Fibroblast of skin of right biceps (primary cell): ENCODE measurements at regions not wholly inside any gene's neighbourhood (a gene's known extent, or its start where the extent isn't known, plus 50 kb on each side); places are given as distances from the start of the nearest gene placed in this dataset.
"Not testable (repeated sequence)": the region's sequence is repeated elsewhere in the genome, so short reads cannot be mapped to it uniquely, and the experiment has no call there.

Experiments used
- DNase-seq: peaks from one replicate; pipeline ENCODE4 v3.0.0-alpha.2; 2013

DNA sequence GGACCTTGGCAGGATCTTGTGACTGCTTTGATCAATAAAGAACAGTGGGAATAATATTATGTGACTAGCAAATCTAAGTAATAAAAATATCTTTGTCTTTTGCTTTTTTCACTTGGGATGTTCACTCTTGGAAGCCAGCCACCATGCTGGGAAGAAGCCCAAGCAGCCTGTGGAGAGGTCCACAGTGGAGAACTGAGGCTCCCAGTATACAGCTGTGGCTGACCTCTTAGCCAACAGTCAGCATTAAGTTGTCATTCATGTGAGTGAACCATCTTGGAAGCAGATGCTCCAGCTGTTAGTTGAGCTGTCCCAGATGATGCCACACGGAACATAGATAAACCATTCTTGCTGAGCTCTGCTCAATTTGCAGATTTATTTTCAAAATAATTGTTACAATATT lies 160.0 kb downstream of the OSR1 start:
- no peak for DNase-seq

DNA sequence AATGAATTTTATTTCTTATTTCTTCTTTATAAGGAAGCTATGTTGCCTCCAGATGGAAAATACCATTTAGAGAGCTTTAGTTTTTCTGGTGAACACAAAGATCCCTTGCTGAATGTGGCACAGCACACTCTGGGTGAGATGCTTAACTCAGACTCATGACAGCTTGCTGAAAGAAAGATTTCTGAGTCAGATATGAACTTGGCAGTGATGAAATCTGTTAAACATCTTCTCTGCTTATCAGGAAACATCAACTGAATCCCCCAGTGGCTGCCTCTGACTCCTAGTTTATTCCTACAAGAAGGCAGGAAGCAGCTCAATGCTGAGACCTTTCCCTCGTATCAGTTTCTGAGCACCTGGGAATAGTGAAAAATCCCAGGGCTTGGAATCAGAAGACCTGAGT lies 162.8 kb downstream of the OSR1 start:
- peak; percentile 66 for DNase-seq

DNA sequence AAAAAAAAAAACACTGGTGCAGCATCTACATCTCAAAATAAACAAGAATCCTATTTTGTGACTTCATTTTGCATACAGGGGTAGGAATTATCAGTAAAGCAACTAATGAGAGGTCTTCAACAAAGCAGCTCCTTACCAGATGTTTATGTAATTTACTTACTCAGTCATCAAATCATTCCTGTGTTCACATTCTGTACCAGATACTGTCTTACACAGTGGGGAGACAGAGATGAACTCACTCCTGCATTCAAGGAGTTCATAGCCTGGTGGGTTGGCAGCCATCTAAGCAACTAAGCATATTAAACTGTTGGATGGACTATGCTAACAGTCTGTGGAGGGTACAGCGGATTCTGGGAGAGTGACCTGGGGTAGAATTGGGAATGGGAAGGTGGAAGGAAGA lies 169.0 kb downstream of the OSR1 start:
- no peak for DNase-seq

GRCh38 chr2:19187323-19188020 lies 171.0 kb downstream of the OSR1 start:
- peak; percentile 51 for DNase-seq

- peak; percentile 52 for DNase-seq
These were observed 173.3 kb downstream of the OSR1 start for GRCh38 chr2:19185086-19185485.

GRCh38 chr2:19178175-19178574 lies 180.2 kb downstream of the OSR1 start:
- DNase-seq = no peak

GRCh38 chr2:19176977-19177376 lies 181.4 kb downstream of the OSR1 start:
- peak; percentile 71 for DNase-seq

GRCh38 chr2:19176172-19176852 lies 182.1 kb downstream of the OSR1 start:
- DNase-seq = no peak

- no peak for DNase-seq
These were observed 184.2 kb downstream of the OSR1 start for GRCh38 chr2:19174176-19174575.

- DNase-seq = no peak
These were observed 187.0 kb downstream of the OSR1 start for GRCh38 chr2:19171409-19171808.

- no peak for DNase-seq
These were observed 189.2 kb downstream of the OSR1 start for GRCh38 chr2:19169134-19169768.

- not testable (repeated sequence) for DNase-seq
These were observed 194.3 kb downstream of the OSR1 start for GRCh38 chr2:19164099-19164498.

DNA sequence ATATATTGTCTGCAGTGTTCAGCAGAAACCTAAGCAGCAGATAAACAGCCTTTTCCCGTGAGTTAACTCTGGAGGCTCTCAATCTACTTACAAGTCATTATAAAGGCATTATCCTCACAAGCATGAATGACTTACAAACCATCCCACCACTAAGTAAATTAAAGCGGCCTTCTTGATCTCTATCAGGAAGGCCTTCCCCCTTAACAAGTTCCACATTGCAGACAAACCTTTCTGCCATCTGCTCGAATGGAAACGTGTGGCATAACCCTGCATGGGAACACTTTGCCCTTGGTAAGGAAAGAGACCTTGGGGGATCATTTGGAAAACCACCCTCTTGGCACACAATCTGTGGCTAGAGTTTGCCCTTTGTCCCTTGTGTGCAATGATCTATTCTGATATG lies 199.5 kb downstream of the OSR1 start:
- DNase-seq = no peak

- DNase-seq = no peak
These were observed 200.2 kb downstream of the OSR1 start for GRCh38 chr2:19158211-19158610.

DNA sequence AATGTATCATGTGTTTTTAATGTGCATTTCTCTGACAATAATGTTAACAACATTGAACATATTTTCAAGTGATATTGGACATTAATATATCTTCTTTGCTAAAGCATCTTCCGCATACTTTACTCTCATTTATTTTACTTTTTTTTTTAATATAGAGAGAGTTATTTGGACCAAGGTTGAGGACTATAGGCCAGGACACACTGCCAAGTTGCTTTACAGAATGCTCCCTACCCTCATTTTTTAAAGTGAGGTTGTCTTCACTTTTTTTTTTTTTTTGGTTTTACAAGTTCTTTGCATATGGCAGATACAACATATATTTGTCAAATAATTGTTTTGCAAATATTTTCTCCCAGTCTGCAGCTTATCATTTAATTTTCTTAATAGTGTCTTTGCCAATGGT lies 201.8 kb downstream of the OSR1 start:
- DNase-seq = no peak

DNA sequence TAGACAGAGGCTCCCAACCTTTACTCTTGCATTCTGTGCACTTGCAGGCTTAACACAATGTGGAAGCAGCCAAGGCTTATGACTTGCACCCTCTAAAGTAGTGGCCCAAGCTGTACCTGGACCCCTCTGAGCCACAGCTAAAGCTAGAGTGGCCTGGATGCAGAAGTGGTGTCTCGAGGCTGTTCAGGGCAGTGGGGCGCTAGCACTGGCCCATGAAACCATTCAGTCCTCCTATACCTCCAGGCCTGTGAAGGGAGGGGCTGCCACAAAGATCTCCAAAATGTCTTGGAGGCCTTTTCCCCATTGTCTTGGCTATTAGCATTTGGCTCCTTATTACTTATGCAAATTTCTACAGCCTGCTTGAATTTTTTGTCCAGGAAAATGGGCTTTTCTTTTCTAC lies 207.7 kb downstream of the OSR1 start:
- DNase-seq = no peak

DNA sequence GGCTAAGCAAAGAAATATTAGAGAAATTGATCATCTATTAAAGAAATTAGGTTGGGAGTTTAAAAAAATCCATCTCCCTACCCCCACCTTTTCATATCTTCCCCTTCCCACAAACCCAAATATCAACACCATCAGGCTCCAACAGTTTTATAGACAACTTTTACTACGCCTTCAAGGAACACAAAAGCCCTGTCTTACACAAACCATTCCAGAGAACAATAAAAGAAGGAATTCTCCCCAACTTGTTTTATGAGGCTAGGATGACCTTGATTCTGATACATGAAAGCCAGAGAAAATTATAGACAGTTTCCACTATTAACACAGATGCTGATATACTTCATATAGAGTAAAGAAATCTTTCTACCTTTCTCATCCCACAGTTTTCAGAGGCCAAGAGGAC lies 211.6 kb downstream of the OSR1 start:
- no peak for DNase-seq

- DNase-seq = no peak
These were observed 217.0 kb downstream of the OSR1 start for GRCh38 chr2:19141234-19142004.

GRCh38 chr2:19140463-19141208 lies 217.8 kb downstream of the OSR1 start:
- DNase-seq = peak; percentile 93

- DNase-seq = no peak
These were observed 219.0 kb downstream of the OSR1 start for GRCh38 chr2:19139386-19139785.

GRCh38 chr2:19138264-19138825 lies 220.1 kb downstream of the OSR1 start:
- no peak for DNase-seq

DNA sequence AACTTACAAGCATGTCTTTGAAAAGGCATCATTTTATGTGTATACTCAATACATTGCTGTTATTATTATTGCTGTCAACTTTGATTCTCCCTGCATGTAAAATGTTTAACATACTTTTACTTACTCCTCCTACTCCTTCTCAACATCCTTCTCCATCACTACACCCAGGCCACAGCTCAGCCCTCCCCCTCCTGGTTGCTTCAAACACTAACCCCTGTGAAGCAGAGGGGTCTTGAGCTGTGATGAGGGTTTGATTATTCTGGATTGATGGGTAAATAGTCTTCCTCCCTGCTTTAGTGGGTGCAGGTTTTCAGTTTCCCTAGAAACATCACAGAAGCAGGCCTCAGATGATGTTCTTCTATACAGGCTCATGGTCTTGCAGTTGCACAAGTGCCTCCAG lies 221.0 kb downstream of the OSR1 start:
- no peak for DNase-seq
